NCI-H1436 treated with DMSO at 0.1 percent for 48 hours (cell line): ENCODE measurements at regions not wholly inside any gene's neighbourhood (a gene's known extent, or its start where the extent isn't known, plus 50 kb on each side); places are given as distances from the start of the nearest gene placed in this dataset.
A peak's percentile ranks its signal among the peaks of the same experiment; 100 is the strongest.
"Not testable (repeated sequence)": the region's sequence is repeated elsewhere in the genome, so short reads cannot be mapped to it uniquely, and the experiment has no call there.

Experiments
- DNase-seq: peaks from one replicate; lab custom pipeline; 2025; lab: John Stamatoyannopoulos, UW

GRCh38 chr17:20908313-20909267 is 134.2 kb downstream of the USP22 start:
- peak; percentile 67 for DNase-seq

GRCh38 chr17:20914658-20915057 is 128.2 kb downstream of the USP22 start:
- DNase-seq: no peak

DNA sequence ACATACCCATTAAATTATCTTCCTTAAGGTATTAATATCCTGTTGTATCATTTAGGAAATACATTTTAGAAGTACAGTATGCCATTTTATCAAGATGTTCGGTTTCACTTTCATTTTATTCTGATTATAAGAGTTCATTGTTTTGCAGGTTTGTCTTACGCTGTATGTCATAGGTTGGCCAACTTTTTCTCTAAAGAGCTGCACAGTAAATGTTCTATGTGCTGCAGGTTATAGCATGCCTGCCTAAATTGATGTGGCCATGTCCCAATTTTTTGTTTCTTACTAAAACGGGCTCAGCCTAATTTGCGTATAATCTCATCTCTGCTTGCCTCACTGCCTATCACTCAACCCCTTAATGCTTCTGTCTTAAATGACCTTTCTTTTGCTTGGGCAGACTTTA is 126.4 kb downstream of the USP22 start:
- no peak for DNase-seq

GRCh38 chr17:20917610-20918306 is 125.1 kb downstream of the USP22 start:
- not testable (repeated sequence) for DNase-seq

DNA sequence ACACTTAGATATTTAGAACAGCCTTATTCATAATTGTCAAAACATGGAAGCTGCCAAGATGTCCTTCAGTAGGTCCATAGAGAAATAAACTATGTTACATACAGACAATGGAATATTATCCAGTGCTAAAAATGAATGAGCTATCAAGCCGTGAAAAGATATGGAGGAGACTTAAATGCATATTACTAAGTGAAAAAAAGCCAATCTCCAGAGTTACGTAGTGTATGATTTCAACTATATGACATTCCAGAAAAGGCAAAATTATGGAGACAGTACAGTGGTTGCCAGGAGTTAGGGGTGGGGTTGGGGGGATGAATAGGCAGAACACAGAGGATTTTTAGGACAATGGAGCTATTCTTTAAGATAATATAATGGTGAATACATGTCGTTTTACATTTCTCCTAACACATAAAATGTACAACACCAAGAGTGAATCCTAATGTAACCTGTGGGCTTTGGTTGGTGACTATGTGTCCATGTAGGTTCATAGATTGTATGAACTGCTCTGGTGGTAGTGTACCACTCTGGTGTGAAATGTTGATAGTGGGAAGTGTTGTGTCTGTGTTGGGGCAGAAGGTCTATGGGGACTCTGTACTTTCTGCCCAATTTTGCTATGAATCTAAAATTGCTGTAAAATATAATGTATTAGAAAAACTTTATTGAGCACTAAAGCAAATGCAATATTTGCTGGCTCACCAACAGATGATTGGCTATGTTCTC is 122.6 kb downstream of the USP22 start:
- no peak for DNase-seq

DNA sequence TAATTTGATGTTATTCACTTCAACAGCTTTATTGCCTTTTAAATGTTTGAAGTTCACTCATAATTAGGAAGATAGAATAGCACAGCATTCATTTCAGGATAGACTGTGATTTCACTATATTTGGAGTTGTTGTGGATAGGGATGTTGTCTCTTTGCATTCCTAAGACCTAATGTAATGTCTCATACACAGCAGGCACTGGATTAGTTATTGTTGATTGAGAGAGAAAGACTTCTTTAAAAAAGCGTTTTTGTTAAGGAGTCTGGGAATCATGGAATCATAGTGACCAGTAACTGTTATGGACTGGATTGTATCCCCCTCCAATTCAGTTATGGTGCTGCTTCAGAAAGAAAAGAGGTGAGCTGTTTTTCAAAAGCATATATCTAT is 122.0 kb downstream of the USP22 start:
- no peak for DNase-seq

GRCh38 chr17:20922128-20922670 is 120.6 kb downstream of the USP22 start:
- DNase-seq: no peak

GRCh38 chr17:20924306-20924705 is 118.5 kb downstream of the USP22 start:
- no peak for DNase-seq

- no peak for DNase-seq
These were observed 117.7 kb downstream of the USP22 start for GRCh38 chr17:20925091-20925490.

GRCh38 chr17:20925954-20926353 is 116.9 kb downstream of the USP22 start:
- DNase-seq: no peak

DNA sequence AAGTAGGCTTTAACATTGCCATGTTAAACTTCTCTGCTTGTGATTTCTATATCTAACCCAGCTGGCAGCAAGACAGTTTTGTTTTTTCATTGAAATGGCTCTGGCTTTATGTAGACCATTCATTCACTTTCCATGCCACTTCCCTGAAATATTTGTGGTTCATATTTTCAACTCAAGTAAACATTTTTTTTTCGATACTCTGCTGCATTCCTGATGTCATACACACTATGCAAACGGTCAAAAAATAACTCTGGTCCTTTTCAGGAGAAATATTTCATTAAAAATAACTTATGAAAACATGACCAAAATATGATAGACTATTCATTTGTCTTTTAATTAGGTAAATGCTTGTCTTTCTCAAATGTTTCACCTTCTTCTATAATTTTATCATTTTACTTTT is 116.3 kb downstream of the USP22 start:
- no peak for DNase-seq

DNA sequence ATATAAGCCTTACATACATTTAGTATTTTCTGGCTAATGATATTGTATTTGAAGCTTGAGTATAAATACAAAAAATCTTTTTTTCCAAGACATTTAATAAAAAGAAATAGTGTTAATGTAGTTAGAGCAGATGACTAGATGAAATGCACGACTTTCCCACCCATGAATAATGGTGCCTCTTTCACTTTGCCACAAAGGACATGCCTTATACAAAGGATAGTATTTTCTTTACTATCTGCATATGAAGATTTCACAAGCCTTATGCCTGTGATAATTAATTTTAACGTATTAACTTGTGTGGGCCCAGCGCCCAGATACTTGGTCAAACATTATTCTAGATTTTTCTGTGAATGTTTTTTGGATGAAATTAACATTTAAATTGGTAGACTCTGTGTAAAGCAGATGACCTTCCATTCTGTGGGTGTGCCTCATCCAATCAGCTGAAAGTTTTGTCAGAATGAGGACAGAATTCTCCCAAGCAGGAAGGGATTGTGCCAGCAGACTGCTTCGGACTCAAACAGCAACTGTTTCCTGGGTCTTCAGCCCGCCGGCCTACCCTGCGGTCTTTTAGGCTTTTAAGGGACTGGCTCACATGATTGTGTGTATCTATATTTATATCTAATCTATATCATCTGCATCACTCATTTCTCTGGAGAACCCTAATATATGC is 115.4 kb downstream of the USP22 start:
- no peak for DNase-seq

- no peak for DNase-seq
These were observed 113.5 kb downstream of the USP22 start for GRCh38 chr17:20929334-20929733.

- no peak for DNase-seq
These were observed 112.6 kb downstream of the USP22 start for GRCh38 chr17:20930081-20930760.

GRCh38 chr17:20933040-20933439 is 109.8 kb downstream of the USP22 start:
- not testable (repeated sequence) for DNase-seq

DNA sequence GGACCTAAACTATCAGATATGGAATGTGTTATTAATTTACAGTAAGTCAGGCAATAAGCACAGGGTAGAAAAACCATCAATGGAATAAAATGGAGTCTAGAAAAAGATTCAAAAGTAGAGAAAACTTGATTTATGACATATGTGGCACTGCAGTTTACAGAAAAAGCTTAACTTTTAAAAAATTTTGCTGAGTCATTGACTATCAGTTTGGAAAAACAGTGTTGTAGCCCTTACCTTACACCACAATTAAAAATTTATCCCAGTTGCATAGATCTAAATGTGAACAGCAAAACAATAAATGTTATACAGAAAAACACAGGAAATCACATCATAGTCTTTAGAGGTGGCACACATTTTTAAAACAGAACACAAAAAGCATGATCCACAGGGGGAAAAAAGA is 108.5 kb downstream of the USP22 start:
- no peak for DNase-seq

DNA sequence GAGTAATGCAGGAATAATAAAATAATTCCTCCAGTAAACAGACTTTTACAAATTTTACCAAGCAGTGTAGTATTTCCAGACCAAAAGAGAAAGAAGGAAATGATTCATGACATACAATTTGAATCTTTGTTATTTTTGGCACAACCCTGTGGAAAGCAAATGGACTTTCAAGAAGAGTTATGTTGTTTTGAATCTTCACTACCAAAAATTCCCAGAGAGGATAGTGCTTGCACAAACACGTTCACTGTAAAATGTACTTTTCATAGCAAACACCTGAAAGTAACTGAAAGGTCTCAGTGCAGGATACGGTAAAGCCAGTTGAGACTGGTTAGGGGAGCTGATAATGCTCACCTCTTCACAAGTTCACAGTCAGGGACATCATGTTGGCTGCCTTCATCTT is 107.1 kb downstream of the USP22 start:
- no peak for DNase-seq

DNA sequence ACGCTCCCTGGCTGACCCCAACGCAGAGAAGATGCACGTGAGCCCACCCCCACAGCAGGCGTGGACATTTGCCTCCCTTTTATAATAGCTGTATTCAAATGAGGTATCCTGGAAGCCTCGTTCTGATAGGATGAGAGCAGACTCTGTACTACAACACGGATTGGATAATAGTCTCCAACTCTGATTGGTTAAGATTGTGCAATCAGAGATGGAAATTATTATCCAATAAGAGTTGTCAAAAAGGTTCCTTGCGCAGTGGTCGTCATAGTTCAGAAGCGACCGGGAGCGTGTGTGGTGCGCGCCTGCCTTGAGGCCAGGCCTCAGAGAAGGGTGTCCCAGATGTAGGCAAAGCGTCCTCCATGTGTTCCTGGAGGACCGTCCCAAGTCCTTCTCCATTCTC is 104.6 kb downstream of the USP22 start:
- no peak for DNase-seq

- no peak for DNase-seq
These were observed 103.7 kb downstream of the USP22 start for GRCh38 chr17:20938988-20939615.

- DNase-seq: no peak
These were observed 100.9 kb downstream of the USP22 start for GRCh38 chr17:20941872-20942271.
